SK-N-SH (cell line): ENCODE measurements at regions not wholly inside any gene's neighbourhood (a gene's known extent, or its start where the extent isn't known, plus 50 kb on each side); places are given as distances from the start of the nearest gene placed in this dataset.

ENCODE experiments used
- CTCF ChIA-PET: fragments of 300-600, 350-600 bp; formaldehyde crosslinking; extraction: SDS; loops from one replicate; lab custom pipeline; 2021; lab: Yijun Ruan, JAX
- POLR2A ChIA-PET: fragments of 350-600 bp; sonication (Branson Sonifier 250); formaldehyde crosslinking; extraction: SDS; loops from one replicate; lab custom pipeline; 2020; ENCODE audit warnings: antibody characterized with exemption, inconsistent platforms; lab: Yijun Ruan, JAX
- DNase-seq: peaks from one replicate; pipeline ENCODE4 v3.0.0; 2012
- H2AFZ ChIP-seq: fragments of 200-600 bp; sonication (generic); 2 replicates; pipeline ENCODE4 v1.8.1; 2016; ENCODE audit warnings: antibody characterized with exemption, mild to moderate bottlenecking, low read depth
- H3F3A ChIP-seq: fragments of 200-600 bp; sonication (generic); replicated peaks from 2 replicates; pipeline ENCODE3; 2016; ENCODE audit warnings: antibody characterized with exemption, mild to moderate bottlenecking; ENCODE audit not compliant: insufficient read depth
- H3K27ac ChIP-seq, 2 experiments: fragments of 200-500 bp in 1 of 2; fragments of 200-600 bp in 1 of 2; sonication (Bioruptor generic) in 1 of 2; sonication (generic), shearing (Covaris generic) in 1 of 2; 2 replicates each; pipeline versions ENCODE4 v1.5.1 to v1.6.1; 2014 to 2016; ENCODE audit warnings: low read depth in 2 of 2, inconsistent platforms in 1 of 2, low read length in 1 of 2, mild to moderate bottlenecking in 1 of 2, mixed read lengths in 1 of 2
- H3K27me3 ChIP-seq: fragments of 200-600 bp; sonication (generic), shearing (Covaris generic); 2 replicates; pipeline ENCODE4 v1.6.1; 2016; ENCODE audit warnings: mixed run types; ENCODE audit not compliant: insufficient read depth
- H3K36me3 ChIP-seq, 2 experiments: fragments of 200-500 bp in 1 of 2; fragments of 200-600 bp in 1 of 2; sonication (Bioruptor generic) in 1 of 2; sonication (generic) in 1 of 2; replicated peaks in 1 of 2; 2 replicates each; pipeline versions ENCODE3 to v1.5.1; 2014 to 2016; ENCODE audit warnings: low read length in 1 of 2, mild to moderate bottlenecking in 1 of 2; ENCODE audit not compliant: insufficient read depth in 2 of 2, control insufficient read depth in 1 of 2
- H3K4me1 ChIP-seq, 2 experiments: fragments of 200-500 bp in 1 of 2; fragments of 200-600 bp in 1 of 2; sonication (Bioruptor generic) in 1 of 2; sonication (generic), shearing (Covaris generic) in 1 of 2; 2 replicates each; pipeline versions ENCODE4 v1.5.1 to v1.6.1; 2014 to 2016; ENCODE audit warnings: low read depth in 1 of 2, low read length in 1 of 2, mixed run types in 1 of 2; ENCODE audit not compliant: insufficient read depth in 2 of 2, control insufficient read depth in 1 of 2
- H3K4me2 ChIP-seq: fragments of 200-600 bp; sonication (generic), shearing (Covaris generic); 2 replicates; pipeline ENCODE4 v1.6.1; 2017; ENCODE audit warnings: mixed run types
- H3K4me3 ChIP-seq, 2 experiments: fragments of 200-500 bp in 1 of 2; fragments of 200-600 bp in 1 of 2; sonication (Bioruptor generic) in 1 of 2; sonication (generic), shearing (Covaris generic) in 1 of 2; 2 replicates each; pipeline versions ENCODE4 v1.5.1 to v1.8.1; 2014 to 2016; ENCODE audit warnings: low read depth in 2 of 2, inconsistent platforms in 1 of 2, low read length in 1 of 2, mild to moderate bottlenecking in 1 of 2, mixed read lengths in 1 of 2, moderate library complexity in 1 of 2
- H3K79me2 ChIP-seq: fragments of 200-600 bp; sonication (generic); 2 replicates; pipeline ENCODE4 v1.8.1; 2017; ENCODE audit warnings: mild to moderate bottlenecking; ENCODE audit not compliant: insufficient read depth
- H3K9ac ChIP-seq: fragments of 200-600 bp; sonication (generic); 2 replicates; pipeline ENCODE4 v1.6.1; 2017; ENCODE audit warnings: mixed run types
- H3K9me2 ChIP-seq: fragments of 200-600 bp; sonication (generic); 2 replicates; pipeline ENCODE4 v1.6.1; 2017; ENCODE audit warnings: mixed run types
- H3K9me3 ChIP-seq: fragments of 200-600 bp; sonication (generic); 2 replicates; pipeline ENCODE4 v1.6.1; 2017; ENCODE audit warnings: mixed run types, mild to moderate bottlenecking, moderate library complexity
- H4K20me1 ChIP-seq: fragments of 200-600 bp; sonication (generic); 2 replicates; pipeline ENCODE4 v1.6.1; 2017; ENCODE audit warnings: mild to moderate bottlenecking, mixed run types; ENCODE audit not compliant: insufficient read depth
- CHD2 ChIP-seq: fragments of 150-350 bp; IDR thresholded peaks from 2 replicates; pipeline ENCODE4 v1.6.1; 2018; ENCODE audit warnings: low read length; ENCODE audit not compliant: partially characterized antibody
- EZH2phosphoT487 ChIP-seq: fragments of 200-600 bp; sonication (generic); IDR thresholded peaks from 2 replicates; pipeline ENCODE4 v1.6.1; 2017; ENCODE audit warnings: low read depth, mixed run types, mild to moderate bottlenecking, antibody characterized with exemption, moderate library complexity, borderline replicate concordance
- FOXJ3 ChIP-seq: sonication (generic); formaldehyde crosslinking; IDR thresholded peaks from 2 replicates; pipeline ENCODE4 v1.5.1; 2020; ENCODE audit warnings: mild to moderate bottlenecking, missing genetic modification reagents
- FOXM1 ChIP-seq: IDR thresholded peaks from 2 replicates; pipeline ENCODE4 v1.4.0; 2012; ENCODE audit warnings: low read depth, mild to moderate bottlenecking
- GABPA ChIP-seq: IDR thresholded peaks from 2 replicates; pipeline ENCODE4 v1.4.0; 2012; ENCODE audit warnings: low read depth, mild to moderate bottlenecking
- MAX ChIP-seq: IDR thresholded peaks from 2 replicates; pipeline ENCODE4 v1.4.0; 2012; ENCODE audit warnings: low read depth
- MEF2A ChIP-seq: IDR thresholded peaks from 2 replicates; pipeline ENCODE4 v1.4.0; 2012; ENCODE audit warnings: low read depth, borderline replicate concordance
- MXI1 ChIP-seq: IDR thresholded peaks from 2 replicates; pipeline ENCODE4 v1.6.1; 2012; ENCODE audit warnings: mild to moderate bottlenecking, low read depth, low read length, improper control_type of control experiment
- RAD21 ChIP-seq: IDR thresholded peaks from 2 replicates; pipeline ENCODE4 v1.6.1; 2012; ENCODE audit warnings: mild to moderate bottlenecking, low read length
- RCOR1 ChIP-seq: fragments of 150-350 bp; IDR thresholded peaks from 2 replicates; pipeline ENCODE4 v1.6.1; 2017; ENCODE audit warnings: antibody characterized with exemption, low read length
- RXRA ChIP-seq: IDR thresholded peaks from 2 replicates; pipeline ENCODE4 v1.4.0; 2012; ENCODE audit warnings: low read depth, mild to moderate bottlenecking, borderline replicate concordance
- SIN3A ChIP-seq: IDR thresholded peaks from 2 replicates; pipeline ENCODE4 v1.6.1; 2012; ENCODE audit warnings: low read depth, mild to moderate bottlenecking, low read length, moderate library complexity, borderline replicate concordance
- SMC3 ChIP-seq: IDR thresholded peaks from 2 replicates; pipeline ENCODE4 v1.6.1; 2012; ENCODE audit warnings: low read depth, low read length, improper control_type of control experiment
- TEAD4 ChIP-seq: IDR thresholded peaks from 2 replicates; pipeline ENCODE4 v1.4.0; 2012; ENCODE audit warnings: mild to moderate bottlenecking, borderline replicate concordance; ENCODE audit not compliant: insufficient read depth
- USF1 ChIP-seq: IDR thresholded peaks from 2 replicates; pipeline ENCODE4 v1.4.0; 2012; ENCODE audit warnings: low read depth, borderline replicate concordance
- USF2 ChIP-seq: fragments of 150-350 bp; IDR thresholded peaks from 2 replicates; pipeline ENCODE4 v1.6.1; 2017; ENCODE audit warnings: antibody characterized with exemption, low read length, low read depth, borderline replicate concordance
- YY1 ChIP-seq: IDR thresholded peaks from 2 replicates; pipeline ENCODE4 v1.4.0; 2012; ENCODE audit warnings: low read depth, mild to moderate bottlenecking
- WGBS: methylation state at CpG from one replicate; pipeline ENCODE4 v1.1.6; 2017; ENCODE audit warnings: low lambda C conversion rate; 5-methylcytosine and 5-hydroxymethylcytosine counted together

- no peaks in the 10 kb centered on the region for H3K27me3 ChIP-seq
- no peaks in the 10 kb centered on the region for H3F3A ChIP-seq
- peaks cover 0 to 5% of the 10 kb centered on the region in 2 experiments; a peak in 2 of 4 replicates for H3K4me1 ChIP-seq
- H3K4me3 ChIP-seq = no peak overlapping the region
- no peaks in the 10 kb centered on the region for H3K79me2 ChIP-seq
- TF ChIP-seq RXRA = no peak
- no peak for TF ChIP-seq SIN3A
- no peak for TF ChIP-seq MAX
- no peaks in the 10 kb centered on the region for H4K20me1 ChIP-seq
- H3K9me3 ChIP-seq = no peaks in the 10 kb centered on the region
- no peak overlapping the region for H3K9ac ChIP-seq
- no peaks in the 10 kb centered on the region for H3K9me2 ChIP-seq
- no peak overlapping the region for H3K4me2 ChIP-seq
- H3K36me3 ChIP-seq = no peaks in the 10 kb centered on the region
- DNase-seq = no peak
- H2AFZ ChIP-seq = no peak overlapping the region
- 3% methylated on average over 1 of the region's 1 CpG for WGBS
- peak overlapping the region in 1 of 2 experiments; percentile 30; a peak in 2 of 4 replicates for H3K27ac ChIP-seq
- ChIA-PET CTCF (interaction anchor here (1.3 kb wide), 1 partner anchor 9 kb away, joined by 3 read pairs; no protein-coding TSS in a partner anchor), POLR2A (no interaction called here)
These were observed 91.0 kb upstream of the CDH19 start for GRCh38 chr18:66694852-66695251.

- DNase-seq = no peak
- H3K79me2 ChIP-seq = no peaks in the 10 kb centered on the region
- no peaks in the 10 kb centered on the region for H3K27me3 ChIP-seq
- H3K9ac ChIP-seq = no peak overlapping the region
- no peak overlapping the region for H3K27ac ChIP-seq
- H4K20me1 ChIP-seq = no peaks in the 10 kb centered on the region
- ChIA-PET CTCF (no interaction called here), POLR2A (no interaction called here)
- no peak overlapping the region for H3K4me2 ChIP-seq
- WGBS = 13% methylated on average over 5 of the region's 5 CpGs
- no peaks in the 10 kb centered on the region for H3F3A ChIP-seq
- H3K36me3 ChIP-seq = no peaks in the 10 kb centered on the region
- TF ChIP-seq USF1 = no peak
- TF ChIP-seq MAX = no peak
- no peak for TF ChIP-seq YY1
- H3K4me1 ChIP-seq = peaks cover 0 to 7% of the 10 kb centered on the region in 2 experiments; a peak in 3 of 4 replicates
- no peak overlapping the region for H2AFZ ChIP-seq
- H3K9me3 ChIP-seq = no peaks in the 10 kb centered on the region
- no peak overlapping the region for H3K4me3 ChIP-seq
- no peaks in the 10 kb centered on the region for H3K9me2 ChIP-seq
These were observed 83.7 kb upstream of the CDH19 start for GRCh38 chr18:66687635-66688034.

GRCh38 chr18:66682855-66683322 is 79.0 kb upstream of the CDH19 start:
- peak overlapping the region; percentile 28 to 98; a peak in 3 of 4 replicates for H3K27ac ChIP-seq
- H3K27me3 ChIP-seq = no peaks in the 10 kb centered on the region
- peaks cover 0 to 8% of the 10 kb centered on the region in 2 experiments; a peak in 3 of 4 replicates for H3K4me1 ChIP-seq
- POLR2A ChIA-PET = no interaction called here
- H3F3A ChIP-seq = no peaks in the 10 kb centered on the region
- no peak overlapping the region for H3K9ac ChIP-seq
- WGBS = 3% methylated on average over 5 of the region's 5 CpGs
- peak overlapping the region; percentile 54 for H3K4me2 ChIP-seq
- H2AFZ ChIP-seq = peak overlapping the region; percentile 52; the same call in 1 of the 2 replicates
- H4K20me1 ChIP-seq = no peaks in the 10 kb centered on the region
- no peaks in the 10 kb centered on the region for H3K36me3 ChIP-seq
- CTCF ChIA-PET = interaction anchor here (1.3 to 1.8 kb wide), 3 partner anchors 8 to 66 kb away, joined by 4 to 5 read pairs (median 4); no protein-coding TSS in a partner anchor
- H3K79me2 ChIP-seq = no peaks in the 10 kb centered on the region
- H3K9me3 ChIP-seq = no peaks in the 10 kb centered on the region
- H3K4me3 ChIP-seq = peak overlapping the region; percentile 31 to 38
- peak; percentile 52 for DNase-seq
- H3K9me2 ChIP-seq = no peaks in the 10 kb centered on the region
- TF ChIP-seq TEAD4 (no peak), CHD2 (peak; percentile 79), USF2 (no peak), FOXM1 (no peak), MXI1 (no peak), MEF2A (no peak), FOXJ3 (CRISPR knock-in tag) (peak; percentile 41; the same call in 1 of the 2 replicates), YY1 (no peak), SMC3 (no peak), MAX (no peak), RCOR1 (peak; percentile 93), EZH2phosphoT487 (no peak), RAD21 (peak; percentile 29; the same call in 1 of the 2 replicates), USF1 (no peak), SIN3A (no peak), RXRA (no peak), GABPA (no peak)
